Loucy (cell line): ENCODE measurements at regions not wholly inside any gene's neighbourhood (a gene's known extent, or its start where the extent isn't known, plus 50 kb on each side); places are given as distances from the start of the nearest gene placed in this dataset.

Experiments
- CTCF ChIP-seq: fragments of 200-600 bp; sonication (generic); conservative IDR thresholded peaks from 2 replicates; pipeline ENCODE4 v1.5.1; 2014; ENCODE audit warnings: mild to moderate bottlenecking, antibody characterized with exemption, low read length
- EZH2phosphoT487 ChIP-seq: fragments of 200-600 bp; IDR thresholded peaks from 2 replicates; pipeline ENCODE4 v1.6.1; 2018; ENCODE audit warnings: antibody characterized with exemption, mild to moderate bottlenecking, moderate library complexity, borderline replicate concordance

- no peak for TF ChIP-seq CTCF
- TF ChIP-seq EZH2phosphoT487, result no peak
These were observed 66.5 kb upstream of the IGFBP5 start for GRCh38 chr2:216761809-216762208.
